SK-N-DZ (cell line): ENCODE measurements at regions not wholly inside any gene's neighbourhood (a gene's known extent, or its start where the extent isn't known, plus 50 kb on each side); places are given as distances from the start of the nearest gene placed in this dataset.

Experiments
- DNase-seq: peaks from one replicate; pipeline ENCODE4 v3.0.0-alpha.2; 2015; ENCODE audit warnings: low spot score

DNA sequence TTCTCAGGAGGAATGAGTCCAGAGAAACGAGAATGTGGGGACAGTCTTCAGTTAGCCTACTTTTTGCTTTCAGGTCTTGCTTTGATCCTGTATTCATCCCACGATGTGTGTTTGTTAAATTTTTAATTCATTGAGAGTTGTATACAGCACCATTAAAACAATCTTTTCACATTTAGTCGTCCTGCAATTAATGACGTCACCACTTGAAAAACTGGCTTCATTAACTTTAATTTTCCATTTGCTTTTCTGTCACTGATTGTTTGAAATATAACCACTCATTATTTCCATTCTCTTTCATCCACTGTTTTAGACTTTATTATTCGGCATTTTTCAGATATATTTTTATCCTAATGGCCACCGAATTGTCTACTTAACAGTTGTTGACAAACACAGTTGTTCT is 146.9 kb downstream of the TFEC start:
- DNase-seq, result no peak

DNA sequence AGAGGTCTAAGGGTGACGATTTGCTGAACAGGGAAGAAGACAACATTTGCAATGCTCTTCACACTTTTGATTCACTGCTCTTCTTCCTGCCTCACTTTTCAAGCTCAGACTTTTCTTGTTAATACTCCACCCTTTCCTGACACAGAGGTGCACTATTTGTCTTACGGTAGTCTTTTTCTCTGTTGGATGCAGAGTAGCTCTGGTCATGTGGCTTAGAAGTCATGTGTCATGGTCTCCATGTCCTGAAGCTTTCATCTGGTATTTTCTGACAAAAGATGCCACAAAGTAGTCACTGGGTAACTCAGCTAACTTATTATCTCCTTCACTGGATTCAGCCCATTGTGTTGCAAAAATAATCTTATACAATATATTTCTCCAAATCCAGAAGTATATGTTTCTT is 149.1 kb downstream of the TFEC start:
- no peak for DNase-seq

DNA sequence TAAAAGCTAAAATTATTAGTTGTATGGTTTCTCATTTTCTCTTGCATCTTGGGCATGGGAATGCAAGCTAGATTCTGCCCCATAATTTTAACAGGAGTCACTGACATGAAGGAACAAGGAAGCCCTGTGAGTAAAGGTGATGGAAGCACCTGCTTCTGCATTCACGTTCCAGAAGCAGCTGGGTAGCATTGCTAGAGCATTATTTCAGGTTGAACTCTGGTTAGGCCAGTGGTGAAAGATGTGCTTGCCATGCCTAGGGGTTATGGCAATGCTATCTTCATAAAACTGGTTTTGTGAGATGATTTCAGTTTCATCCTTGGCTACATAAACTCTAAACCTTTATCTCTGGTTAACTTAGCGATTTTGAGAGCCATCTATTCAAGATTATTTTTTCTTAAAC is 151.4 kb downstream of the TFEC start:
- no peak for DNase-seq

DNA sequence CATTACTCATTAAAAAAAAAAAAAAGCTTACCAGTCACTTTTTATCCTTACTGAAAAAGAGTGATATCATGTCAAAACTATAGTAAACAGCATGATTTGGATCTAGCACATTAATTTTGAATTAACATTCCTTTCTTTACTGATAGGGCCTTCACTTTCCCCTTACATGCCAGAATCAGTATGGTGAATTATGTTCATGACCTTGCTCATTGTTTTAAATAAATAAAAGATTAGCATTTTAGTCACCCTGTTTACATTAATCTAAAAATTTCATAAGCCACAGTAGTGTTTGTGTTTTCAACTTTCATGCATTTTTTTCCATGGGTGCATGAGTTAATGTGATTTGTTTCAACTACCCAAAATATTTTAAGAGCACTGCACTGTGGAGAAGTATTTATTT is 160.8 kb downstream of the TFEC start:
- no peak for DNase-seq

DNA sequence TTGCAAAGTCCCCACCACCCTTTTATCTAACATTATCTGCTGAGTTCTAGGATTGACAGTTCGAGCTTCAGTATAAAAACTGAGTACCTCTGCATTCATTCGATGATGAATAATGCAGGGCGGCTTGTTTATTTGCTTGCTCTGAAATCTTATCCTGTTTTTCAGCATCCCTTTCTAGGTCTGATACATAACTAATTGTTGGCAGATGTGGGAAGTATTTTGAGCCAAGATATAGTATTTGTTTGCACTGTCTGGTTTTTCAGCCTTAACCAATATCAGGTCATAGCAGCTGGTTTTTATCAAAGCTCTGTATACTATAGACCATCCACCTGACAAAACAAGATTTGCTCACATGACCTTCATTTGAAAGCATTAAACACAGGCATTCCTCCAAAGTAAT is 161.4 kb downstream of the TFEC start:
- DNase-seq, result no peak

DNA sequence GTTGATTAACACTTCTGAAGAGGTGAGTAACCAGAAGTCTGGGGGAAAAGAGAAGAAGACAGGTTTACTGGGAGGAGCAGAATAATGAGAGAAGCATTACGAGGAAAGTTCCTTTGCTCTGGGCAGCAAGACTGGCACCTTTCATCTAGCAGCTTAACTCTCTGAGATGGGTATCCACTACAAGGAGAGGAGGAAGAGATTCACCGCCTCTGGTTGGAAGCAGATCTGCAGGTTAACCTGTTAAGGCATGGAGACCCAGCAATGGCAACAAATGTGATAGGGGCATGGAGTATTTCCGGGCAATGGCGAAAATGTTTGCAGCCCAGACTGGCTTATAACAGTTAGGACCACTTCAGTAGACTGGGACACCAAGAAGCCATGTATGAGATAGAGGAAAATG is 162.2 kb downstream of the TFEC start:
- no peak for DNase-seq

DNA sequence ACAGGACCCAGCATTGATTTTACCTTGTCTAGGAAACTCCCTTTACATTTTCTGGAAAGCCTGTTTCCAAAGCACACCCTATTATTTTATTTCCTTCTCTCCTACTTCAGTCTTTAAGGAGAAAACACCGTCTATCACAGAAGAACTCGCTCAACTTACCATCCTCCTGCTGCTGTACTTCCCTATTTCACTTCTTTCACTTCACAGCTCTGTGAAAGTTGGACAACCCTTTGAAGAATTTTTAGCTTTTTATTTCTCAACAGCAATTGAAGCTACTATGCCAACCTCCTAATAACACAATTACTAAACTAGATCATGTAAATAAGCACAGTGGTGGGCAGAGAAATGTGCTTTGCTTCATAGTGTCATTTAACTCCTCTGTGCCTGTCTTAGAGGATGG is 166.5 kb downstream of the TFEC start:
- no peak for DNase-seq

DNA sequence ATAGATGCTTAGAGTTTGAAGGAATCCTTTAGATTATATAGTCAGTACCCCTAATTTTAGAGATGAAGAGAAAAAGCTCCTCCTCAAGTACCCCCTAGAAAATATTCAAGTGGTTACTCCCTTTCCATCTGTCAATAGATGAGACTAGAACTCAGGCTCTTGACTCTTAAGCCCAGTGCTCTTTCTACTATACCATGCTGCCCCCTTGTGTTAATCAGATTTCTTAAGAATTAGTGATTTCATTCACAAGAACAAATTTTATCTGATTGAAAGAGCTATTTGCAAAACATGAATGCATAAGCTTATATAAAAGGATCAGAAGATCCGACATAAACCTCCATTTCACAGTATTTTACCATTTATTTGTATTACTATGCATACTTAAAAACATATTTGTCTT is 179.3 kb downstream of the TFEC start:
- peak; percentile 10 for DNase-seq

DNA sequence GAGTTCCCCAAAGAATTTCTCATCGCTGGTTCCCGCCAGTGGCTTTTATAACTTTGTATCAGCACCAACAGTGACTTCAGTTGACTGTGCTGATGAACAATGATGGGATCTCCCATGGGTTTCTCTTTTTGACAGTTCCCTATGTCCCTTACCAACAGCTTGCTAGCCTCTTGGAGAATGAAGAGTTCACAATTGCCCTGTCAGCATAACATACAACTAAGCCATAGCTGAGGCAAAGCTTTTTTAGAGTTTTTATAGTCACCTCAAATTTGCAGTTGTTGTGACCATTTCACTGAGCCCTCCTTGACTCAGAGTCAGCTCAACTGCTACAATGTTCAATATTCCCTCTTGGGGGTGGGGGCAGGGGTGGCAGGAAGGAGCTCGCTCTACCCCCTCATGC is 179.8 kb downstream of the TFEC start:
- DNase-seq, result no peak

DNA sequence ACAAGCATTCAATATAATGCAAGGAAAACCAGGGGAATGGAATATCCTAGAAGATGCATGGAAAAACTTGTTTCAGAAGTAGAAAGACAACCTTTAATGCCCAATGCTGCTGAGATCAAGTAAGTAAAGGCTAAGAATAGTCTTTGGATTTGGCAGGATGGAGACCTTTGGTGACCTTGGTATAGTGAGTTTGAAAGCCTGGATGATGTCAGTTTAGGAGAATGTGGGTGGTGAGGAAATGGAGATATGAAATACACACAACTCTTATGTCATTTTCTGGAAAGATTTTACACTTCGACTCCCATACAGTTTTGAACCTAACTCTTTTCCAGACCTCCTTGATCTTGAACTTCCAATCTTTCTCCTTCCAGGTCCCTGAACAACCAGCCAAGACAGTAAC is 185.7 kb downstream of the TFEC start:
- no peak for DNase-seq

DNA sequence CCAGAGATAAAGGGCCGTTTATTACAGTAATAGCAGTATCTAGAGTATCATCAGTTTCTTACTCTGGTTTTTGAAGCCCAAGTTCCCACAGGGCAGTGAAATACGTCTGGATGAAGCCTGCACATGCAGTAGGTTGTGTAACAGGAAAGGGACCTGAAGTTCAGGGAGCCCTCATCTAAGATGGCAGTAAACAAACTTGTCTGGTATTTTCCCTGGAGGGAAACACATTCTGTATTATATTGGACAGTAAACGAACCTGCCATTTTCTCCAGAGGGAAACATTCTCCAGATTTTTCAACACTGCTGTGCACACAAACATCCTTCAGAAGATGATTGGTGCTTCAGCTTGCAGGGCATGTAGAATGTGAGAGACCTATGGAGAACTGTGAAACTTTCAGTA is 189.9 kb downstream of the TFEC start:
- DNase-seq, result no peak

DNA sequence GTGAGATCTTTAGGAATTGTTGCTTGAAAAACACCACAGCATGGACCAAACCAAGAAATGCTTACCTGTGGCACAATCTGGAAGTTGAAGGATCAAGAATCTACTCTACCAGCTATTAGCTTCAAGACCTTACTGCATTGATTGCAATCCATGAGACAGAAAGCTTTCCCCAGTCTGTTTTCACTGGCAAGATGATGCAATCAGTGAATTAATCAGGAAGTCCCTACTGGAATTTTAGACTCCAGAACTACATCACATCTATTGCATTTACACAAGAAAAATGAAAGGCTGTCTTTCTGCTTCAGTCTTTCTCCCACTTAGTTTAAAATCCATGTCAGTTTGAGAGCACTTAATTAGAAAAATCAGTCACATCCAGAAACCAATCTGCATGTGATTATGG is 191.7 kb downstream of the TFEC start:
- no peak for DNase-seq

DNA sequence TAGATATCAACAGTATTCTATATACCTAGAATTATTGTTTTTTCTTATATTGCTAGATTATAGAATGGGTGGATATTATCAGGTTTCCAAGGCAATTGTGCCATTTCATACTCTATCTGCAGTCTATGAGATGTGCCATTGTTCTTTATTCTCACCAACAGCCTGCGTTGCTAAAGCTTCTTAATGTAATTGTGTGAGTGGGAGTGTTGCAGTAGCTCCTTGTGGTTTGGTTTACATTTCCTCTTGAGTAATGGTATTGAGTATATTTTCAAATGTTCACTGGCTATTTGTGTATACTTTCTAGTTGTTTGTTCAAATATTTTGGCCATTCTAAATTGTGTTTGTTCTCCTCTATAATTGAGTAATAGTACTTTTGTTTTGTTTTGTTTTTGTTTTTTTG is 199.2 kb downstream of the TFEC start:
- no peak for DNase-seq

DNA sequence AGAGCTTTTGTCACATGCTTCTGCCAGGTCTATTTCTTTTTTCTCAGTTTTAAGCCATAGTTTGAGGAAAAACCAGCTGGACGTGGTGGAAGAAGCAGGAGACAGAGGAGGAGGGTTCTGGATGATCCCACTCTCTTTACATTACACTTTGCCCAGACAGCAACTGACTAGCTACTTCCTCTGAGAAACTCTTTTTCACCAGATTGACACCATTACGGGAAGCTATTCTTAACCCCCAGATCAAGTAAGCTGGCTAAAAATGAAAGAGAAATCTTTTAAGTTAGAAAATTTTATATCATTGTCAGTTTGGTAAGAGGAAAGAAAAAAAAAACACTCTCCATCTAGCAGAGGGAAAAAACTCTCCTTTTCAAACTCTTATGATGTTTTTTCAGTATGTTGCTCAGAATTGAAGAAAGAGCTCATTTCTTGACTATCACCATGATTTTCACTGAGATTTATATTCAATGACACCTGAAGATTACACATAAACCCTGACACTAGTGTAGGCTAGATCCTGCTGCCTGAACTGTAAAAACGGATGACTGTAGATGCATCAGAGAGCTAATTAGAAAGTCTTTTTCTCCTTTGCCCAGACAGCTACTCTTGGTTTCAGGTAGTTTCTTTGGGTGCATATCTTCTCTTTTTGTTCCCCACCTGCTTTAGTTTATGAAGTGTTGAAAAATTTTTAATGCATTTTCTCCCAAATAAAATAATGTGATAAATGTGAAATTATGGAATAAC is 203.1 kb downstream of the TFEC start:
- DNase-seq, result no peak

DNA sequence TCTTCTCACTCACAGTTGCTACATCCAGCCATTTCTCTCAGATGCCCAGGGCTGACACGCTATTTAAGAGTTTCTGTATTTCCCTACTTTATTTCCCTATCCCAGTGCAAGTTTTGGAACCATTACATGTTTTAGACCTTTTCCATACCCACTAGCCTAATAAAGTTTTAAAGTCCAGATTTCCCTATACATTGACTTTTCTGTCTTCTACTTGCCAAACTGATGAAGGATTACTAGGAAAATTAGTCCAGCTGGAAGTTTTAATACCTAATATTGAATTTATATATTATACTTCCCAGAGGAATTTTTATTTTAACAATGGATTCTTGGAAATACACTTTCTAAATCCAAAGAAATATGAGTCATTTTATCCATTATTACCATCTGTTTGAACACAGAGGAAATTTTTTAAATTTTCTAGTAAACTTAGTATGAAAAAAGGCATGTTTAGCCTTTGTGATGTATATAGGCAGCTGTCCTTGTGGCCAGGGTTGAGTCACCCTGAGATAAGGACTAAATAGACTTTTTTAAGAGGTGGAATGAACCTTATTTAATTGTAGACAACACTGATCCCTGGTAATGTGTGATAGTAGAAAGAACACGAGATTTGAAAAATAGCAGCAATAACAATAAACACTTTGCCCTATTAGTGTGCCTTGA is 205.0 kb downstream of the TFEC start:
- DNase-seq, result no peak

DNA sequence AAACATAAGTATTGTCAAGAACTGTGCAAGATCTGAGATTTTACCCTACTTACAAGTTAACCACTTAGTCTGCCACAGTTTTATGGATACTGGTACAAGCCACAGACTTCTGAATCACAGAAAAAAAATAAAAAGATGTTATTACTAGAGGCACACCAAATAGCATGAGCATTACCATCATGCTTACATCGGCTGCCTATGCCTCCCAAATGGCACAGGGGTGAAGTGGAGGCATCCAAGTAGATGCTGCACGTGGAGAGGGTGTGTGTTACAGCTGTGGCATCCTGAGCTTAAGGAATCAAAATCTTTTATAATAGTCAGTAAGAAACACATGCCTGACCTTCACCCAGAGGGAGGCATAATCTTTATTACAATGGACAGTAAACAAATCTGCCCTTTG is 207.8 kb downstream of the TFEC start:
- DNase-seq, result no peak

DNA sequence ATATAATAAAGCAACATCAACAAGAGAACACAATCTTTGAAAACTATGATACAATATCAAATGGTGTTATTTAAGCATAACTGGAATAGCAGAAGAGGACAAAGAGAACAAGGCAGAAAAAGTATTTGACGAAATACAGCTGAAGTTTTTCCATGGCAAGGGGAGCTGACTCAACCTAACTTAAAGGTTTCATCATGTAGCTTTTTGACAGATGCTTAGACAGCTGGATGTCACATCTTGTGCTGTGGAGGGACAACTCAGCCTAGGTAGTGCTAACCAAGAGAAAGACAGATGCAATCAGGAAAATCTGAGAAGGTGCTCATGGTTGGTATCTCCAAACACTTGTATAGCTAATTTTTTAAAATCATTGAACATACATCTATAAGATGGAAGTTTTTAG is 208.2 kb downstream of the TFEC start:
- no peak for DNase-seq

DNA sequence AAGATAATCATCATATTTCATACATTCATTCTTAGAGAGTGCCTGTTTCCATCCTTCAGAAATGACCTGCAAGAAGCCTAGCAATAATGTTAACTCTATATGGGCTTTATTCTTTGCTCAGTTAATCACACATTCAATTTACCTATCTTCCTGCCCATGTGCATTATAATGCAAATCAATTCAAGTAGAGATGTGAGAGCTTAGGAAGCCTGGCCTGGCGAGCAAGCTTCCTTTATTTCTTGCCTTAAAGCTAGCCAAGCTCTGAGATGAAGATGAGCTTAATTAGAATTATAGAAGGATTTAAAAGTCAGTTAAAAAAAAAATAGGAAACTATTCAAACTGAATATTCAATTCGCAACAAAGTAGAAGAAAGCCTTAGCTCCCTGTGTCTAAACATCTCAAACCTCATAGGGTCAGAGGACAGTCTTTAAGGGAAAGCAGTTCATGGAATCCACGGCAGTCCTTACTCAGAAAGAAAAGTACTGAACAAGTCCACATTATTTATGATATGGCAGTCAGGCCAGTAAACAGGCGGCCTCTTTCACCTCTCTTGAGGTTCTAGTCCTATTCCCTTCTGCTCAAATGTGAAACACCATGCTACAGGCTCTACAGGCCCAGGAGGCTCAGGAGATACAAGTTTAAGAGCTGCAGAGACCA is 214.1 kb downstream of the TFEC start:
- no peak for DNase-seq

DNA sequence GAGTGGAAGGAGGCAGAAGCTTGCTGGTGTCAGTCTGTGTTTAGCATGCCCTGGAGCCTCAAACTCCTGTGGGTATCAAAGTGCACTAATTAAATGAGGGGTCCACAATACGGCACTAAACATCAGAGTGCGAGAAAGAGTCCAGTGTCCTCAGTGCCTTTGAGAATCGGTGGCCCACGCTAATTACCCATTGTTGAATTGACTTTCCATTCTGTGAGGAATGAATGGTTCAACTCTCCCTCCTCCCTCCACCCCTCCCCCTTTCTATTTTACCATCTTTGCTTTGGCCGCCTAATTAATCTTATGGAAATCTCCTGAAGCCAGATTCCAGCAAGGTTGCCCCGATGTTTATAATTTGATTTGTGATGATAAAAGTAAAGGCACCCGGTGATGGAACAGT is 217.8 kb downstream of the TFEC start:
- no peak for DNase-seq

DNA sequence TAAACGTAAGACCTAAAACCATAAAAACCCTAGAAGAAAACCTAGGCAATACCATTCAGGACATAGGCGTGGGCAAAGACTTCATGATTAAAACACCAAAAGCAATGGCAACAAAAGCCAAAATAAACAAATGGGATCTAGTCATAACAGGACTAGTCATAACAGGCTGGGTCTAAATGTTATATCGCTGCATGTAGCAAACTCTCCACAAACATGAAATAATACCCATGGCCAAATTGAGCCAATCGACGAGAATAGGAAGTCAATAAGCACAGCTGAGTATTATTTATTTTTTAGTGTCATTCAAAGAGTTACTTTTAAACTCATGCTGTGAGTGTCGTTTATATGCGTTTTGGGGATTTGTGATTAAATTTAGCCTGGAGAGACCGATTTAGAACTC is 225.1 kb downstream of the TFEC start:
- DNase-seq, result no peak

DNA sequence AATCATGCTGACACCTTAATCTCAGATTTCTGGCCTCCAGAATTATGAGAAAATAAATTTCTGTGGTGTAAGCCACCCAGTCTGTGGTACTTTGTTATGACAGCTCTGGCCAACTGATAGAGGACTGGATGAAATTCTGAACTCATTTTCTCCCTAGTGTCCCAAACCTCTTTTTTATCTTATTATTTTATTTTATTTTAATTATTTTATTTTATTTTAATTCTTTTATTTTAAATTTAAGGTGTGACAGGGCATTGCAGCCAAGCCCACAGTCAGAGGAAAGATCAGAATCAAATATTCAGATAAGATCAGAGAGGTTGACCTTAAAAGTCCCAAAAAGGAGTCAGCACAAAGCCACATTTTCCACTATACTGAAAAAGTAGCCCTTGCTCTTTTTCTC is 228.1 kb downstream of the TFEC start:
- DNase-seq, result no peak

DNA sequence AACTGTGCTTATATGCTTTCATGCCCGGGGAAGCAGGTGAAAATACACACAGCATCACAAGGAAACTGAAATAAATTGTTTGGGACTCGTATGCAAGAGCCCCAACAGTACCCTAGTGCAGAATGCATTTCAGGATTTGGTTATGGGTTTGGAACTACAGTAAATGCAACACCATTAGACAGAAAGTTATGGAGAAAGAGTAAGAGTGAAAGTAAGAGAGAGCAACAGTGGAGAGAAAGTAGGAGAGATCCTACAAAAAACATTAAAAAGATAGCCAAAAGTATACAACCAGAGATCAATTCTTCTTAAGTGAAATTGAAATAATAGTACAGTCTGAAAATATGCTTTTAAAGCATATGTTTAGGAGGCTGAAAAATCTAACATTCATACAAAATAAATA is 231.1 kb downstream of the TFEC start:
- DNase-seq, result no peak
